ENCODE measurements at regions not wholly inside any gene's neighbourhood (a gene's known extent, or its start where the extent isn't known, plus 50 kb on each side); places are given as distances from the start of the nearest gene placed in this dataset.

DNA sequence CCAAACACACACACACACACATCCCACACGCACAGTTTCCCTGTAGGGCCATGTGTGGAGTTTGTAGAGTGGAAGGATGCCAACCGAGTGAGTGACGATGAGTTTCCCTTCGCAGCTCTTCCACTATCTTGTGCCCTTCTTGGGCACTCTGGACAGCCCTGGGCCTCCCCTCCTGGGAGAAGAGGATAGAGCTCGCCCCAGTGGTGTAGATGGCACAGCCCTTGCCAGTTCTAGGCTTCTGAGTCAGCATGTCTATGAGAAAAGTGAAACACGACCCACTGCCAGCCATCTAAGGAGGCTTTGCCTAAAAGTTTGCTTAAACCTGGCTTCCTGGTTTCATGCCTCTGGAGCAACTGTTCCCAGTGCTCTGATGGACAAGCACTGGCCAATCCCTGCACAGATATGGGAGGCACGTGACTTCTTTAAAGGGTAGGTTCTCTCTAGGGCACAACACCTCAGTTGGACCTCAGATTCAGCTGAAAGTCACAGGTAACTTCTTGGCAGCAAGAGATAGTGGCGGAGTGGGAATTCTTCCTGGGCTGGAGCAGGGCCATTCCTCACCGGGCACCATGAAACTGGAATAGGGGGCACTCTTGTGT lies 195.9 kb upstream of the GALNT2 start:
- no peak overlapping the region for H2BK5ac ChIP-seq (ENCODE audit: low read depth, low read length, poor library complexity)
- no peak for DNase-seq
- H2BK120ac ChIP-seq (ENCODE audit: insufficient read depth, low read length, poor library complexity) = no peak overlapping the region
- no peak overlapping the region for H4K12ac ChIP-seq (ENCODE audit: low read depth, low read length)
- no peak overlapping the region for H3K4ac ChIP-seq (ENCODE audit: low read depth, low read length)
- H3K79me2 ChIP-seq (ENCODE audit: control insufficient read depth, insufficient read depth, low read length, poor library complexity) = no peaks in the 10 kb centered on the region
- H3K27me3 ChIP-seq (ENCODE audit: insufficient read depth, low read length) = no peaks in the 10 kb centered on the region
- H3K23ac ChIP-seq (ENCODE audit: low read length) = no peak overlapping the region
- H2AFZ ChIP-seq (ENCODE audit: insufficient read depth, low read length, poor library complexity) = no peak overlapping the region
- H3K14ac ChIP-seq (ENCODE audit: low read length) = no peak overlapping the region
- no peak overlapping the region for H2BK12ac ChIP-seq (ENCODE audit: low read length)
- 100% methylated on average over 1 of the region's 9 CpGs for WGBS (ENCODE audit: extremely low coverage, insufficient coverage, insufficient read length)
- no peak overlapping the region for H3K18ac ChIP-seq (ENCODE audit: low read length)
- no peaks in the 10 kb centered on the region for H3K79me1 ChIP-seq (ENCODE audit: low read length)
- H3K36me3 ChIP-seq (ENCODE audit: control insufficient read depth in 1 of 2, insufficient read depth in 2 of 2, low read length in 2 of 2) = no peaks in the 10 kb centered on the region
- no peak overlapping the region for H4K91ac ChIP-seq (ENCODE audit: low read depth, low read length)
- no peak overlapping the region for H3K4me3 ChIP-seq (ENCODE audit: low read depth, low read length)
- no peaks in the 10 kb centered on the region for H3K9me3 ChIP-seq (ENCODE audit: insufficient read depth, low read depth, low read length)
- H3K4me2 ChIP-seq (ENCODE audit: low read length) = no peak overlapping the region
- no peak overlapping the region for H4K8ac ChIP-seq (ENCODE audit: low read depth, low read length)
- no peak overlapping the region for H3K27ac ChIP-seq (ENCODE audit: low read depth, low read length)
- no peak overlapping the region for H3K9ac ChIP-seq (ENCODE audit: low read length)
- H3K4me1 ChIP-seq (ENCODE audit: control insufficient read depth in 1 of 2, insufficient read depth in 2 of 2, low read length in 2 of 2) = no peaks in the 10 kb centered on the region
- H2AK5ac ChIP-seq (ENCODE audit: low read length) = no peak overlapping the region

DNA sequence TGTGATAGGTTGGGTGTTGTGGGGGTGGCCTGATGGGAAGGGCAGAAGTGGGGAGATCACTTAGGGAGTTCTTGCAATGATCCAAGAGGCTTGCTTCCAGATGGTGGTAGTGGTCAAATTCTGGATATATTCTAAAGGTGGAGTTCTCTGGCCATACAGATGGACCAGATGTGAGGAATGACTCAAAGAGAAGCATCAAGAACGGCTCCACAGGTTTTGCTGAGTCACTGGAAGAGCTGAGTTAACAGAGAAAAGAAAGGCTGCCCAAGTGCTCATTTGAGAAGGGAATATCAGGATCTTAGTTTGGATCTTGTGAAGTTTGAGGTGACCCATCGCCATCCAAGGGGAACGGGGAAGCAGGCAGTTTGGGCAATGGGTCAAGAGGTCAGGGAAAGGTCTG lies 192.9 kb upstream of the GALNT2 start:
- no peaks in the 10 kb centered on the region for H3K27me3 ChIP-seq (ENCODE audit: insufficient read depth, low read length)
- no peak overlapping the region for H3K4ac ChIP-seq (ENCODE audit: low read depth, low read length)
- H3K79me2 ChIP-seq (ENCODE audit: control insufficient read depth, insufficient read depth, low read length, poor library complexity) = no peaks in the 10 kb centered on the region
- H3K4me3 ChIP-seq (ENCODE audit: low read depth, low read length) = no peak overlapping the region
- no peaks in the 10 kb centered on the region for H3K79me1 ChIP-seq (ENCODE audit: low read length)
- no peak overlapping the region for H2BK12ac ChIP-seq (ENCODE audit: low read length)
- no peak for DNase-seq
- no peak overlapping the region for H4K12ac ChIP-seq (ENCODE audit: low read depth, low read length)
- no peak overlapping the region for H3K27ac ChIP-seq (ENCODE audit: low read depth, low read length)
- no peaks in the 10 kb centered on the region for H3K36me3 ChIP-seq (ENCODE audit: control insufficient read depth in 1 of 2, insufficient read depth in 2 of 2, low read length in 2 of 2)
- H3K18ac ChIP-seq (ENCODE audit: low read length) = no peak overlapping the region
- no CpG with 5 or more reads among the region's 3 CpGs for whole genome bisulfite sequencing (ENCODE audit: extremely low coverage, insufficient coverage, insufficient read length)
- no peak overlapping the region for H2BK120ac ChIP-seq (ENCODE audit: insufficient read depth, low read length, poor library complexity)
- no peak overlapping the region for H3K23ac ChIP-seq (ENCODE audit: low read length)
- no peak overlapping the region for H3K9ac ChIP-seq (ENCODE audit: low read length)
- H4K8ac ChIP-seq (ENCODE audit: low read depth, low read length) = no peak overlapping the region
- no peak overlapping the region for H3K4me2 ChIP-seq (ENCODE audit: low read length)
- H3K14ac ChIP-seq (ENCODE audit: low read length) = no peak overlapping the region
- H2AFZ ChIP-seq (ENCODE audit: insufficient read depth, low read length, poor library complexity) = no peak overlapping the region
- H3K4me1 ChIP-seq (ENCODE audit: control insufficient read depth in 1 of 2, insufficient read depth in 2 of 2, low read length in 2 of 2) = no peaks in the 10 kb centered on the region
- no peak overlapping the region for H4K91ac ChIP-seq (ENCODE audit: low read depth, low read length)
- H2AK5ac ChIP-seq (ENCODE audit: low read length) = no peak overlapping the region
- no peak overlapping the region for H2BK5ac ChIP-seq (ENCODE audit: low read depth, low read length, poor library complexity)
- H3K9me3 ChIP-seq (ENCODE audit: insufficient read depth, low read depth, low read length) = no peaks in the 10 kb centered on the region

DNA sequence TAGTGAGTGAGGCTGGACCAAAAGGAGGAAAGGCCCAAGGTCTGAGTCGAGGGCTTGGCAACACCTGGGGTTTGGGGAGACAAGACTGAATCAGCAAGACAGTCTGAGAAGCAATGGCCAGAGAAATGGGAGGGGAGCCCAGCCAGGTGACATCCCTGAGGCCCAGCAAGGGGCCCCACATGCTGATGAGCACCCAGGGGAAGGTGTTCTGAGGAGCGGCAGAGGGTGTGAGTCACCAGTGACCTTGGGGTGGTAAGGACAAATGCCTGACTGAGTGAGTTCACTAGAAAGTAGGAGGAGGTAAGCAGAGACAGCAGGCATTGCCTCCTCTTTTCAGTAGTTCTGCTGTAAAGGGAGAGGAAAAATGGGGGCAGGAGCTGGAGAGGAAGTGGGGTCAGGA lies 192.4 kb upstream of the GALNT2 start:
- H3K4me1 ChIP-seq (ENCODE audit: control insufficient read depth in 1 of 2, insufficient read depth in 2 of 2, low read length in 2 of 2) = no peaks in the 10 kb centered on the region
- H4K91ac ChIP-seq (ENCODE audit: low read depth, low read length) = no peak overlapping the region
- no peaks in the 10 kb centered on the region for H3K27me3 ChIP-seq (ENCODE audit: insufficient read depth, low read length)
- no peaks in the 10 kb centered on the region for H3K9me3 ChIP-seq (ENCODE audit: insufficient read depth, low read depth, low read length)
- no peak overlapping the region for H3K27ac ChIP-seq (ENCODE audit: low read depth, low read length)
- no peak overlapping the region for H3K23ac ChIP-seq (ENCODE audit: low read length)
- no peak overlapping the region for H2AK5ac ChIP-seq (ENCODE audit: low read length)
- no peak for DNase-seq
- no peak overlapping the region for H3K18ac ChIP-seq (ENCODE audit: low read length)
- no CpG with 5 or more reads among the region's 2 CpGs for WGBS (ENCODE audit: extremely low coverage, insufficient coverage, insufficient read length)
- no peak overlapping the region for H3K9ac ChIP-seq (ENCODE audit: low read length)
- no peaks in the 10 kb centered on the region for H3K36me3 ChIP-seq (ENCODE audit: control insufficient read depth in 1 of 2, insufficient read depth in 2 of 2, low read length in 2 of 2)
- no peak overlapping the region for H2BK12ac ChIP-seq (ENCODE audit: low read length)
- H4K12ac ChIP-seq (ENCODE audit: low read depth, low read length) = no peak overlapping the region
- H3K4ac ChIP-seq (ENCODE audit: low read depth, low read length) = no peak overlapping the region
- no peak overlapping the region for H2BK120ac ChIP-seq (ENCODE audit: insufficient read depth, low read length, poor library complexity)
- H3K79me2 ChIP-seq (ENCODE audit: control insufficient read depth, insufficient read depth, low read length, poor library complexity) = no peaks in the 10 kb centered on the region
- H2BK5ac ChIP-seq (ENCODE audit: low read depth, low read length, poor library complexity) = no peak overlapping the region
- no peak overlapping the region for H4K8ac ChIP-seq (ENCODE audit: low read depth, low read length)
- H3K4me2 ChIP-seq (ENCODE audit: low read length) = no peak overlapping the region
- no peak overlapping the region for H3K4me3 ChIP-seq (ENCODE audit: low read depth, low read length)
- no peak overlapping the region for H3K14ac ChIP-seq (ENCODE audit: low read length)
- no peak overlapping the region for H2AFZ ChIP-seq (ENCODE audit: insufficient read depth, low read length, poor library complexity)
- no peaks in the 10 kb centered on the region for H3K79me1 ChIP-seq (ENCODE audit: low read length)

DNA sequence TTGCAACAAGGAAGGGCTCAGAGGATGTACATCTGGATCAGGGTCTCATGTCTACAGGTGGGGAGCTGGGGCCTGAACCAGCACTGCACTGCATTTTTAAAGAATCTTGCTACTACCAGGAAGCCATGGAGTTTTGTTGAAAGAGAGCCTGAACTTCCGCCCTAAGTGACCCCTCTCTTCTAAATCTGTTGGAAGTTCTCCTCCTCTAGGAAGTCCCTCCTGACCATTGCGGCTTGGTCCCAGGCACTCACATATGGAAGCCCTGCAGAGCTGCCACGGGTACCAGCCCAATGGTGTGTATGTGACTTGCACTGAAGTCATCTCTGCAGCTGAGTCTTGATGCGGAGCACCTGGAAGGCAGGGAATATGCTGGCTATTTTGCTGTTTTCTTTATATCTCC lies 192.0 kb upstream of the GALNT2 start:
- Histone ChIP-seq H3K18ac (ENCODE audit: low read length) (no peak overlapping the region), H3K4me2 (ENCODE audit: low read length) (no peak overlapping the region), H2BK12ac (ENCODE audit: low read length) (no peak overlapping the region), H2AK5ac (ENCODE audit: low read length) (no peak overlapping the region), H3K27ac (ENCODE audit: low read depth, low read length) (no peak overlapping the region), H4K91ac (ENCODE audit: low read depth, low read length) (no peak overlapping the region), H3K36me3 (ENCODE audit: control insufficient read depth in 1 of 2, insufficient read depth in 2 of 2, low read length in 2 of 2) (no peaks in the 10 kb centered on the region), H2AFZ (ENCODE audit: insufficient read depth, low read length, poor library complexity) (no peak overlapping the region), H2BK5ac (ENCODE audit: low read depth, low read length, poor library complexity) (no peak overlapping the region), H3K79me1 (ENCODE audit: low read length) (no peaks in the 10 kb centered on the region), H3K14ac (ENCODE audit: low read length) (no peak overlapping the region), H3K4ac (ENCODE audit: low read depth, low read length) (no peak overlapping the region), H4K8ac (ENCODE audit: low read depth, low read length) (no peak overlapping the region), H3K27me3 (ENCODE audit: insufficient read depth, low read length) (no peaks in the 10 kb centered on the region), H3K4me3 (ENCODE audit: low read depth, low read length) (no peak overlapping the region), H3K9me3 (ENCODE audit: insufficient read depth, low read depth, low read length) (no peaks in the 10 kb centered on the region), H3K23ac (ENCODE audit: low read length) (no peak overlapping the region), H4K12ac (ENCODE audit: low read depth, low read length) (no peak overlapping the region), H3K4me1 (ENCODE audit: control insufficient read depth in 1 of 2, insufficient read depth in 2 of 2, low read length in 2 of 2) (no peaks in the 10 kb centered on the region), H3K79me2 (ENCODE audit: control insufficient read depth, insufficient read depth, low read length, poor library complexity) (no peaks in the 10 kb centered on the region), H3K9ac (ENCODE audit: low read length) (no peak overlapping the region), H2BK120ac (ENCODE audit: insufficient read depth, low read length, poor library complexity) (no peak overlapping the region)
- no peak for DNase-seq
- no CpG with 5 or more reads among the region's 4 CpGs for WGBS (ENCODE audit: extremely low coverage, insufficient coverage, insufficient read length)
